SU-DHL-6 (cell line): ENCODE measurements at regions not wholly inside any gene's neighbourhood (a gene's known extent, or its start where the extent isn't known, plus 50 kb on each side); places are given as distances from the start of the nearest gene placed in this dataset.

ENCODE experiments used
- EZH2phosphoT487 ChIP-seq: fragments of 200-600 bp; sonication (generic), shearing (Covaris generic); conservative IDR thresholded peaks from 2 replicates; pipeline ENCODE4 v1.6.1; 2018; ENCODE audit warnings: mild to moderate bottlenecking, antibody characterized with exemption, low read length, moderate library complexity, mixed read lengths
- TF ChIP-seq, protein P1 (sequence below): fragments of 200-600 bp; sonication (generic); IDR thresholded peaks from one replicate; pipeline ENCODE4 v1.5.1; 2017; ENCODE audit warnings: antibody characterized with exemption, mild to moderate bottlenecking, low read length, moderate library complexity; ENCODE audit not compliant: insufficient read depth, poor library complexity, severe bottlenecking

DNA sequence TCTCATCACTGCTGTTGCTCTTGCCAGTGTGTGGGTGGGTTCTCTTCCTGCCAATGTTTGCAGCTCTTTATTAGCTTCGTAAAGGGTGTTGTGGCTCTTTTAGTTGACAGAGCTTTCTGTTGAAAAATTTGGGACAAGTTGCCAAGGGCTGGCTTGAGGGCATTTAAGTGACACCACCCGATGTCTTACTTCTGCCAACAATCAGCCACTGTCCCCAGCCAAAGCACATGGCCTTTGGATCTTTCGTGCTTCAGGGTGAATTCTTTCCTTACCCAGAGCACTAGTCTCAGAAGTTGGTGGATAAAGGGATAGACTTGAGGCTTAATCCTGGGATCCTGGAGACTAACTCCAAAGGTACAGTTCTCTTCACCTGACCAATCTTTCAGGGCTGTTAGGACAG is 113.6 kb downstream of the SOX3 start:
- TF ChIP-seq, protein P1, sequence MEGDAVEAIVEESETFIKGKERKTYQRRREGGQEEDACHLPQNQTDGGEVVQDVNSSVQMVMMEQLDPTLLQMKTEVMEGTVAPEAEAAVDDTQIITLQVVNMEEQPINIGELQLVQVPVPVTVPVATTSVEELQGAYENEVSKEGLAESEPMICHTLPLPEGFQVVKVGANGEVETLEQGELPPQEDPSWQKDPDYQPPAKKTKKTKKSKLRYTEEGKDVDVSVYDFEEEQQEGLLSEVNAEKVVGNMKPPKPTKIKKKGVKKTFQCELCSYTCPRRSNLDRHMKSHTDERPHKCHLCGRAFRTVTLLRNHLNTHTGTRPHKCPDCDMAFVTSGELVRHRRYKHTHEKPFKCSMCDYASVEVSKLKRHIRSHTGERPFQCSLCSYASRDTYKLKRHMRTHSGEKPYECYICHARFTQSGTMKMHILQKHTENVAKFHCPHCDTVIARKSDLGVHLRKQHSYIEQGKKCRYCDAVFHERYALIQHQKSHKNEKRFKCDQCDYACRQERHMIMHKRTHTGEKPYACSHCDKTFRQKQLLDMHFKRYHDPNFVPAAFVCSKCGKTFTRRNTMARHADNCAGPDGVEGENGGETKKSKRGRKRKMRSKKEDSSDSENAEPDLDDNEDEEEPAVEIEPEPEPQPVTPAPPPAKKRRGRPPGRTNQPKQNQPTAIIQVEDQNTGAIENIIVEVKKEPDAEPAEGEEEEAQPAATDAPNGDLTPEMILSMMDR, result no peak
- TF ChIP-seq EZH2phosphoT487, result no peak
